H9 (cell line): ENCODE measurements at regions not wholly inside any gene's neighbourhood (a gene's known extent, or its start where the extent isn't known, plus 50 kb on each side); places are given as distances from the start of the nearest gene placed in this dataset.

ENCODE experiments used
- DNase-seq: peaks from one replicate; pipeline ENCODE4 v3.0.0-alpha.2; 2017
- H2AFZ ChIP-seq: one replicate; pipeline ENCODE4 v1.6.1; 2013; ENCODE audit warnings: mild to moderate bottlenecking, low read length, control low read depth, moderate library complexity
- H2AK5ac ChIP-seq: 2 replicates; pipeline ENCODE4 v1.6.1; 2013; ENCODE audit warnings: low read length, control low read depth, mixed read lengths; ENCODE audit not compliant: insufficient read length
- H2BK120ac ChIP-seq: one replicate; pipeline ENCODE4 v1.6.1; 2013; ENCODE audit warnings: low read depth, mild to moderate bottlenecking, low read length, control low read depth, inconsistent platforms; ENCODE audit not compliant: poor library complexity, severe bottlenecking
- H2BK12ac ChIP-seq: 2 replicates; pipeline ENCODE4 v1.6.1; 2013; ENCODE audit warnings: low read length, control low read depth, mixed read lengths, low read depth; ENCODE audit not compliant: insufficient read length
- H2BK15ac ChIP-seq: 2 replicates; pipeline ENCODE4 v1.6.1; 2013; ENCODE audit warnings: low read depth, low read length, control low read depth
- H2BK20ac ChIP-seq: one replicate; pipeline ENCODE4 v1.6.1; 2013; ENCODE audit warnings: low read depth, mild to moderate bottlenecking, low read length, control low read depth, inconsistent platforms; ENCODE audit not compliant: poor library complexity, severe bottlenecking
- H2BK5ac ChIP-seq: 2 replicates; pipeline ENCODE4 v1.6.1; 2013; ENCODE audit warnings: low read length, control low read depth, mixed read lengths; ENCODE audit not compliant: insufficient read length
- H3K14ac ChIP-seq: 2 replicates; pipeline ENCODE4 v1.6.1; 2013; ENCODE audit warnings: low read length, control low read depth; ENCODE audit not compliant: insufficient read depth
- H3K18ac ChIP-seq: 2 replicates; pipeline ENCODE4 v1.6.1; 2013; ENCODE audit warnings: low read depth, mild to moderate bottlenecking, mixed read lengths, low read length, control low read depth; ENCODE audit not compliant: insufficient read length
- H3K23ac ChIP-seq: 2 replicates; pipeline ENCODE4 v1.6.1; 2013; ENCODE audit warnings: low read length, control low read depth, mixed read lengths, low read depth; ENCODE audit not compliant: insufficient read length
- H3K23me2 ChIP-seq: 2 replicates; pipeline ENCODE4 v1.6.1; 2013; ENCODE audit warnings: low read depth, mild to moderate bottlenecking, mixed read lengths, low read length, control low read depth; ENCODE audit not compliant: insufficient read length, poor library complexity, severe bottlenecking
- H3K27ac ChIP-seq: 2 replicates; pipeline ENCODE4 v1.5.1; 2013; ENCODE audit warnings: low read length, control low read depth, mixed read lengths, low read depth; ENCODE audit not compliant: insufficient read length
- H3K27me3 ChIP-seq: 2 replicates; pipeline ENCODE4 v1.6.1; 2013; ENCODE audit warnings: low read length, control low read depth, inconsistent platforms; ENCODE audit not compliant: insufficient read depth
- H3K4ac ChIP-seq: 2 replicates; pipeline ENCODE4 v1.6.1; 2013; ENCODE audit warnings: low read depth, mild to moderate bottlenecking, control low read depth, inconsistent platforms, low read length, moderate library complexity
- H3K4me1 ChIP-seq: 2 replicates; pipeline ENCODE4 v1.6.1; 2013; ENCODE audit warnings: low read length, control low read depth, inconsistent platforms; ENCODE audit not compliant: insufficient read depth
- H3K4me2 ChIP-seq: 2 replicates; pipeline ENCODE4 v1.6.1; 2013; ENCODE audit warnings: low read length, control low read depth, mixed read lengths; ENCODE audit not compliant: insufficient read length, insufficient read depth
- H3K56ac ChIP-seq: 2 replicates; pipeline ENCODE4 v1.6.1; 2013; ENCODE audit warnings: low read depth, mild to moderate bottlenecking, mixed read lengths, low read length, control low read depth; ENCODE audit not compliant: insufficient read length
- H3K79me1 ChIP-seq: 2 replicates; pipeline ENCODE4 v1.6.1; 2013; ENCODE audit warnings: low read depth, mild to moderate bottlenecking, moderate library complexity, low read length, control low read depth, inconsistent platforms; ENCODE audit not compliant: insufficient read depth, poor library complexity, severe bottlenecking
- H3K79me2 ChIP-seq: 2 replicates; pipeline ENCODE4 v1.6.1; 2013; ENCODE audit warnings: low read length, control low read depth, inconsistent platforms; ENCODE audit not compliant: insufficient read depth
- H3K9ac ChIP-seq: 2 replicates; pipeline ENCODE4 v1.6.1; 2013; ENCODE audit warnings: low read length, control low read depth, mixed read lengths; ENCODE audit not compliant: insufficient read length; ENCODE audit errors: extremely low read depth
- H3K9me3 ChIP-seq: one replicate; pipeline ENCODE4 v1.6.1; 2013; ENCODE audit warnings: low read depth, low read length, inconsistent platforms; ENCODE audit not compliant: control insufficient read depth
- H3T11ph ChIP-seq: one replicate; pipeline ENCODE4 v1.6.1; 2013; ENCODE audit warnings: mild to moderate bottlenecking, low read length, control low read depth, inconsistent platforms
- H4K20me1 ChIP-seq: one replicate; pipeline ENCODE4 v1.6.1; 2013; ENCODE audit not compliant: control insufficient read depth, insufficient read length, insufficient read depth
- H4K5ac ChIP-seq: 2 replicates; pipeline ENCODE4 v1.6.1; 2013; ENCODE audit warnings: low read depth, mild to moderate bottlenecking, mixed read lengths, low read length, control low read depth; ENCODE audit not compliant: insufficient read length
- H4K8ac ChIP-seq: replicated peaks from 2 replicates; pipeline ENCODE4 v1.6.1; 2013; ENCODE audit warnings: low read length, control low read depth, mixed read lengths, low read depth; ENCODE audit not compliant: insufficient read length
- H4K91ac ChIP-seq: 2 replicates; pipeline ENCODE4 v1.6.1; 2013; ENCODE audit warnings: low read depth, mild to moderate bottlenecking, moderate library complexity, mixed read lengths, low read length, control low read depth; ENCODE audit not compliant: insufficient read length
- H3K27ac Mint-ChIP-seq, 3 experiments: 2 replicates in 2 of 3; 3 replicates in 1 of 3; pipeline ENCODE4 v1.8.0; 2020 to 2021; ENCODE audit warnings: mixed read lengths in 3 of 3, mild to moderate bottlenecking in 1 of 3, moderate library complexity in 1 of 3
- H3K27me3 Mint-ChIP-seq: 2 replicates; pipeline ENCODE4 v1.8.0; 2021; ENCODE audit warnings: low read depth, mild to moderate bottlenecking, moderate library complexity, mixed read lengths
- H3K36me3 Mint-ChIP-seq, 3 experiments: 2 replicates in 2 of 3; 3 replicates in 1 of 3; pipeline ENCODE4 v1.8.0; 2020 to 2021; ENCODE audit warnings: low read depth in 3 of 3, mixed read lengths in 3 of 3; ENCODE audit not compliant: insufficient read depth in 1 of 3
- H3K4me1 Mint-ChIP-seq, 2 experiments: 2 replicates each; pipeline ENCODE4 v1.8.0; 2020; ENCODE audit warnings: mixed read lengths in 2 of 2
- H3K4me3 Mint-ChIP-seq, 2 experiments: 2 replicates in 1 of 2; 3 replicates in 1 of 2; pipeline ENCODE4 v1.8.0; 2020 to 2021; ENCODE audit warnings: mild to moderate bottlenecking in 2 of 2, mixed read lengths in 2 of 2, moderate library complexity in 1 of 2
- H3K9me3 Mint-ChIP-seq, 2 experiments: 2 replicates in 1 of 2; 3 replicates in 1 of 2; pipeline ENCODE4 v1.8.0; 2020; ENCODE audit warnings: mild to moderate bottlenecking in 2 of 2, mixed read lengths in 2 of 2, moderate library complexity in 1 of 2
- CTCF ChIP-seq: fragments of 200-600 bp; sonication (generic); conservative IDR thresholded peaks from 3 replicates; pipeline ENCODE4 v1.8.0; 2021; ENCODE audit warnings: antibody characterized with exemption, mild to moderate bottlenecking
- WGBS: extraction: QIAGEN DNeasy Blood & Tissue Kit; methylation state at CpG from one replicate; pipeline ENCODE4 v1.1.7; 2013; ENCODE audit warnings: missing lambda C conversion rate, low lambda C conversion rate, mixed read lengths; ENCODE audit not compliant: insufficient read length; ENCODE audit errors: extremely low coverage; 5-methylcytosine and 5-hydroxymethylcytosine counted together

GRCh38 chr13:102983496-102983895 is 82.7 kb downstream of the SLC10A2 start:
- H3K18ac ChIP-seq, result no peak overlapping the region
- no peaks in the 10 kb centered on the region for H3K27me3 ChIP-seq
- no peak overlapping the region for H3K4me2 ChIP-seq
- H3K79me2 ChIP-seq, result no peaks in the 10 kb centered on the region
- no peak overlapping the region for H4K5ac ChIP-seq
- H2AFZ ChIP-seq, result no peak overlapping the region
- no peak overlapping the region for H2BK120ac ChIP-seq
- H2BK15ac ChIP-seq, result no peak overlapping the region
- no peaks in the 10 kb centered on the region for H3K27me3 Mint-ChIP-seq
- no peak overlapping the region for H3K14ac ChIP-seq
- no CpG with 5 or more reads among the region's 3 CpGs for WGBS
- no peaks in the 10 kb centered on the region for H4K20me1 ChIP-seq
- no peaks in the 10 kb centered on the region for H3K4me1 Mint-ChIP-seq
- no peaks in the 10 kb centered on the region for H3K23me2 ChIP-seq
- H3K9me3 Mint-ChIP-seq, result peaks cover 28 to 29% of the 10 kb centered on the region in 2 experiments
- peaks cover 18 to 26% (median 21%) of the 10 kb centered on the region in 3 experiments for H3K36me3 Mint-ChIP-seq
- H3K27ac Mint-ChIP-seq, result no peak overlapping the region
- H2BK12ac ChIP-seq, result no peak overlapping the region
- no peak overlapping the region for H2AK5ac ChIP-seq
- no peak overlapping the region for H4K91ac ChIP-seq
- no peaks in the 10 kb centered on the region for H3K9me3 ChIP-seq
- no peak overlapping the region for H3K56ac ChIP-seq
- H3K23ac ChIP-seq, result no peak overlapping the region
- H3K4ac ChIP-seq, result no peak overlapping the region
- H2BK20ac ChIP-seq, result no peak overlapping the region
- H3K4me3 Mint-ChIP-seq, result no peak overlapping the region
- no peak overlapping the region for H3T11ph ChIP-seq
- H4K8ac ChIP-seq, result no peak overlapping the region
- H3K27ac ChIP-seq, result no peak overlapping the region
- H3K79me1 ChIP-seq, result no peaks in the 10 kb centered on the region
- DNase-seq, result no peak
- no peaks in the 10 kb centered on the region for H3K4me1 ChIP-seq
- TF ChIP-seq CTCF, result no peak
- no peak overlapping the region for H2BK5ac ChIP-seq
- H3K9ac ChIP-seq, result no peak overlapping the region
